ENCODE measurements at regions not wholly inside any gene's neighbourhood (a gene's known extent, or its start where the extent isn't known, plus 50 kb on each side); places are given as distances from the start of the nearest gene placed in this dataset.
A peak's percentile ranks its signal among the peaks of the same experiment; 100 is the strongest.
"Not testable (repeated sequence)": the region's sequence is repeated elsewhere in the genome, so short reads cannot be mapped to it uniquely, and the experiment has no call there.

GRCh38 chr14:65153101-65153500 is 50.8 kb upstream of the MAX start:
- no peak for DNase-seq (ENCODE audit: low spot score)

GRCh38 chr14:65156568-65157366 is 54.5 kb upstream of the MAX start:
- DNase-seq (ENCODE audit: low spot score), result peak; percentile 73

- no peak for DNase-seq (ENCODE audit: low spot score)
Observed at GRCh38 chr14:65159281-65160062, 57.2 kb upstream of the MAX start.

GRCh38 chr14:65160091-65160490 is 57.8 kb upstream of the MAX start:
- DNase-seq (ENCODE audit: low spot score), result no peak

- no peak for DNase-seq (ENCODE audit: low spot score)
Observed at GRCh38 chr14:65162031-65162430, 59.7 kb upstream of the MAX start.

GRCh38 chr14:65164068-65164824 is 61.9 kb upstream of the MAX start:
- peak; percentile 49 for DNase-seq (ENCODE audit: low spot score)

GRCh38 chr14:65164825-65165135 is 62.5 kb upstream of the MAX start:
- no peak for DNase-seq (ENCODE audit: low spot score)

- DNase-seq (ENCODE audit: low spot score), result no peak
Observed at GRCh38 chr14:65167072-65167645, 64.8 kb upstream of the MAX start.

- no peak for DNase-seq (ENCODE audit: low spot score)
Observed at GRCh38 chr14:65168840-65169239, 66.5 kb upstream of the MAX start.

- peak; percentile 53 for DNase-seq (ENCODE audit: low spot score)
Observed at GRCh38 chr14:65169351-65169750, 67.0 kb upstream of the MAX start.

GRCh38 chr14:65170318-65170717 is 68.0 kb upstream of the MAX start:
- DNase-seq (ENCODE audit: low spot score), result no peak

GRCh38 chr14:65170768-65171507 is 68.6 kb upstream of the MAX start:
- DNase-seq (ENCODE audit: low spot score), result peak; percentile 55

- DNase-seq (ENCODE audit: low spot score), result no peak
Observed at GRCh38 chr14:65173973-65174693, 71.8 kb upstream of the MAX start.

- no peak for DNase-seq (ENCODE audit: low spot score)
Observed at GRCh38 chr14:65174783-65175182, 72.5 kb upstream of the MAX start.

GRCh38 chr14:65177551-65177950 is 75.2 kb upstream of the MAX start:
- no peak for DNase-seq (ENCODE audit: low spot score)

GRCh38 chr14:65179231-65179630 is 76.9 kb upstream of the MAX start:
- DNase-seq (ENCODE audit: low spot score), result not testable (repeated sequence)

- DNase-seq (ENCODE audit: low spot score), result peak; percentile 73
Observed at GRCh38 chr14:65179918-65180724, 77.8 kb upstream of the MAX start.

- DNase-seq (ENCODE audit: low spot score), result no peak
Observed at GRCh38 chr14:65180725-65181025, 78.4 kb upstream of the MAX start.

- DNase-seq (ENCODE audit: low spot score), result no peak
Observed at GRCh38 chr14:65184032-65184764, 81.9 kb upstream of the MAX start.

GRCh38 chr14:65185829-65186228 is 83.5 kb upstream of the MAX start:
- DNase-seq (ENCODE audit: low spot score), result no peak
